Stimulated activated CD4-positive, alpha-beta T cell treated with anti-CD3 and anti-CD28 coated beads, TNF-alpha, amount 100 ng/mL, for 48 hours (primary cell): ENCODE measurements at regions not wholly inside any gene's neighbourhood (a gene's known extent, or its start where the extent isn't known, plus 50 kb on each side); places are given as distances from the start of the nearest gene placed in this dataset.

Experiments
- DNase-seq, 3 donors: peaks; one replicate each; pipeline ENCODE4 v3.0.0-alpha.2; 2020; ENCODE audit warnings: low read depth in 3 of 3

GRCh38 chr11:92477686-92478085, 253.1 kb downstream of the FAT3 start:
- no peak for DNase-seq

GRCh38 chr11:92480499-92480898, 255.9 kb downstream of the FAT3 start:
- DNase-seq = no peak

DNA sequence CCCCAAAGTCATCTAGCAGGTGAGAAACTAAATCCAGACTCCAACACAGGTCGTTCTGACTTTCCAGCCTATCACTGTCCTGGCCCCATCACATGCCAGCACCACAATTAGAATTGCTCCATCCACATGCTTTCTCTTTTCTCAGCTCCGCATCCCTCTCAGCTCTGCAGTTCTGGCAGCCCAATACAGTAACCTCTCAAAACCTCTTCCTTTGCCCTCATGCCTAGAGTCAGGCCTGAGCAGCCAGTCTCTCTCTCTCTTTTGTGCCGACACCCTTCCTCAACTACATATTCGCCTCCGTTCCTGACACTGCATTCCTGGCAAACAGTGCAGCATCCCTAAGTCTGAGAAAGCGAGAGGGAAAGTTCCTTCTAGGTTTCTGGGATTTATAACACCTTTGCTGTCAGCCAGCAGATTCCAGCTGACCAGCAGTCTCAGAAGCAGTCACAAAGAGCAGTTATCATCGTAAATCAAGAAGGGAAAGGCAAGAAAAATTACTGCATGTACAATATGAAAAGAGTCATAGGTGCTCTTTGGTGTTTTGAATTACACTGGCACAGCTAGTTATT, 258.0 kb downstream of the FAT3 start:
- no peak for DNase-seq

- no peak for DNase-seq
Measured at GRCh38 chr11:92484570-92484969, 260.0 kb downstream of the FAT3 start.

DNA sequence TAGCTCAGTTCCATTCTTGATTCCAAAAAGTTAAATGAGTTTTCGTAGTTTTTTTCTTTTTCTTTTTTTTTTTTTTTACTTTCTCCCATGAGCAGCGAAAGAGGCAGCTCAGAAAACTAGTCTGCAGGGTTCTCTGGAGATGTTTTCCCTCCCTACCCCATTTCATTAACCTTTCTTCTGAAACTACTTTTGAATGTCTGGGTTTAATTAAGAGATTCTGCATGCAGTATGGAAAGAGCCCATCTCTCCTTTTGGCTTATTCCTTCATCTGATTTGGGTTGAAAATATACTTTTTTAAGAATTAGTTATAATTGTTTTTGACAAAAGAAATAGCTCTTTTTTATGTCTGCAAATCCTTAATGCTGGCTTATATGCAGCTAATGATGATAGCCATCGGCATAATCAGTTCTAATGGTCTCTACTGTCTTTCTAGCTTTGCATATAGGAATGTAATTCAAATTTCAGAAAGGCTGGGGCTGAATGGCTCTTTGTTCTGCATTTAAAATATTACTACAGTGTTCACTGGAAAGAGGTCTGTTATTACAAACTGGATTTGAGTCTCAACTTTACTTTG, 265.3 kb downstream of the FAT3 start:
- no peak for DNase-seq

- no peak for DNase-seq
Measured at GRCh38 chr11:92492372-92492771, 267.8 kb downstream of the FAT3 start.

- no peak for DNase-seq
Measured at GRCh38 chr11:92495107-92495793, 270.6 kb downstream of the FAT3 start.

GRCh38 chr11:92500453-92500852, 275.8 kb downstream of the FAT3 start:
- no peak for DNase-seq

- no peak for DNase-seq
Measured at GRCh38 chr11:92501066-92501739, 276.6 kb downstream of the FAT3 start.

GRCh38 chr11:92504004-92504403, 279.4 kb downstream of the FAT3 start:
- no peak for DNase-seq

DNA sequence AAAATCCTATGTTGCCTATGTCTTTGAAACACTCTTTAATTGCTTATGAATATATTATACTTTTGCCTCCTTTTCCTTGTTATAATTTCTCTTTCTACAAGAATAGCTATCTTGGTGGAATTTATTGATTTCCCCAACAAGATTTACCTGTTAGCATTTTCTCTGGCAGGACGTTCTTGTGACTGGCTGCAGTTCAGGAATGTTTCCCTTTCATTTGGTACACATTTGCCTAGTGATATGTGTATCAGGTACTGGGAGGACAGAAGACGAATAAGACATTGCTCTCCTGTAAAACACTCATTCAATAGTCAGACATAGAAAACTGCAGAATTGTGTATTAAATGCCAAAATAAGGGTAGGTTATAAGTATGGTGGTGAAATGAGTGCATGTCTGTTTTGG, 279.9 kb downstream of the FAT3 start:
- DNase-seq = no peak

DNA sequence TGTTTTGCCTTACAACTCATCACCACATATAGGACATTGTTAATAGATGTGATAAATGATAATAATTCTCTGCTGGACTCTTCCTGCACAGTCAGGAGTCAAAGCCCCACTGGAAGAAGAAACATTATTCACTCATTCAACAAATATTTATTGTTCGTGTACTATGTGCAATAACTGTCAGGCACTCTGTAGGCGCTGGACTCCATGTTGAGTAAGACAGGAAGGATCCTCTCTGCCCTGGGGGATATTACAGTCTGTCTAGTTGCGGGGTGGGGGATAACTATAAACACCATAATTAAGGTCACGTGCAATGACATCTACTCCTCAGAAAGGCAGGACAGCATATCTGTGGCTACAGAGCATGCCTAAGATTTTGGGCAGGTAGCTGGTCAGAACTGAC, 281.1 kb downstream of the FAT3 start:
- no peak for DNase-seq

GRCh38 chr11:92506809-92507336, 282.3 kb downstream of the FAT3 start:
- DNase-seq = no peak

DNA sequence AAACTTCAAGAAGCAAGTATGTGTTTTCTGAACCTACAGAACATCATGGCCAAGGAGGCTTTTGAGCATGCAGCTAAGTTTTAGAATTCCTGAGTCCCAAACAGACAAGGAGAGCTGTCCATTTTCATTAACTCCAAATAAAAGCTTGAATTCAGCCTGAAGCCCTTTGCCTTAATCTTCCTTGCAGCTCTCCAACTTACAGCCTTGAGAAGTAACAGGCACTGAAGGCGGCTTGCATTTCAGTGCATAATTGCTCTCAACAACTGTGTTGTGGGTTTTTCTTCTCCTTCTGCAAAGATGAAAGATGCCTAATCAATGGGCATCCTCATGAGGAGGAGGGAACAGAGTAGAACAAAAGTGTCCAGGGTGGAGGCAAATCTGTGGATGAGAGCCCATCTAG, 286.0 kb downstream of the FAT3 start:
- DNase-seq = no peak

- DNase-seq = no peak
Measured at GRCh38 chr11:92511522-92512203, 287.0 kb downstream of the FAT3 start.

- no peak for DNase-seq
Measured at GRCh38 chr11:92512204-92512569, 287.6 kb downstream of the FAT3 start.

DNA sequence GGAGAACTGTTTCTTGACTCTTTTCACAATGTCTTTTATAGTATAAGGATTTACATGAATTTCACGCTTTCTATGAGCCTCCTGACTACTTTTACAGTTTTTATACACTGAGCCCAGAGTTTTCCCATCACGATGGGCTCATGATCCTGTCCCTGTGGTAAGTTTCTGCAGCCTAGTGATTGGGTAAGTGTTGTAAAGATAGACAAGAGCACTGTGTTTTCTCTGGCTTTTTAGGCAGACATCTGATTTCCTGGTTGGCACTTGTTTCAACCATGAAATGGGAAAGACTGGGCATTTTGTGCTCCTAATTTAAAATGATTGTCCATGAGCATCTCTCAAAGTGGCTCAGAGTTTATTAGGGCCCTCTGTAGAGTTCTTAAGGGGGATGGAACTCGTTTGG, 299.0 kb downstream of the FAT3 start:
- no peak for DNase-seq

- DNase-seq = no peak
Measured at GRCh38 chr11:92524542-92524941, 299.9 kb downstream of the FAT3 start.

DNA sequence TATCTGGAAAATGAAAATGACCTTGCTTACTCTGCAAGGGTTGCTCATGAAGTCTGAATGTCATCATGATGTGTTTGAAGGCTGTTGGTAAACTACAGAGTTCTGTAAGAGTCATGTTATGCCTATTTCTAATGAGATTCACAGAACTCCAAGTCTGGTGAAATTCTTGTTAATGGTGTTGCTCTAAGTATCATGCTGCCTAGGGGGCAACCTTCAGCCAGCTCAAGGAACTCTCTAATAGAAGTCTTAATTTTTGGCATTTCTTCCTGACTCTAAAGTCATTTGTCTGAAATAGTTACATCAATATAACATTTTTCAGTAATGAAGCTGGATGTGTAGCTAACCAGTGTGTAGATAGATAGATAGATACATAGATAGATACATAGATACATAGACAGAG, 302.8 kb downstream of the FAT3 start:
- no peak for DNase-seq

DNA sequence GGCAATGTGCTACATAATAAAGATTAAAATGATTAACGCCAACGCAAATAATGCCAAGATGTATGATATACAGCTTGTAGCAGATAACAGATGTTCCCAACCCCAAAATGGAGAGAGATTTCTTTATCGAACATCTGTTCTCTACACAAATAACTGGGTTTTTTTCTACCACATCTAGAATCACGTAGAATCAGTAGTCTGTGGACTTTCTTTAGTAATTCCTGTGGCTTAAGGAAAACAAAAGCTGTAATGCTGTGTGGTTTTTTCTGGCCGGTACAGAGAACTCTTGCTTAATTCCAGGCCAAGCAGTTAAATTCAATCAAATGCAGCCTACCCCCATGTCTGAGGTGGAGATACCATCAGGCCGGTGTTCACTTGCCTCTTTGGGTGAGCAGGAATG, 303.4 kb downstream of the FAT3 start:
- DNase-seq = no peak

DNA sequence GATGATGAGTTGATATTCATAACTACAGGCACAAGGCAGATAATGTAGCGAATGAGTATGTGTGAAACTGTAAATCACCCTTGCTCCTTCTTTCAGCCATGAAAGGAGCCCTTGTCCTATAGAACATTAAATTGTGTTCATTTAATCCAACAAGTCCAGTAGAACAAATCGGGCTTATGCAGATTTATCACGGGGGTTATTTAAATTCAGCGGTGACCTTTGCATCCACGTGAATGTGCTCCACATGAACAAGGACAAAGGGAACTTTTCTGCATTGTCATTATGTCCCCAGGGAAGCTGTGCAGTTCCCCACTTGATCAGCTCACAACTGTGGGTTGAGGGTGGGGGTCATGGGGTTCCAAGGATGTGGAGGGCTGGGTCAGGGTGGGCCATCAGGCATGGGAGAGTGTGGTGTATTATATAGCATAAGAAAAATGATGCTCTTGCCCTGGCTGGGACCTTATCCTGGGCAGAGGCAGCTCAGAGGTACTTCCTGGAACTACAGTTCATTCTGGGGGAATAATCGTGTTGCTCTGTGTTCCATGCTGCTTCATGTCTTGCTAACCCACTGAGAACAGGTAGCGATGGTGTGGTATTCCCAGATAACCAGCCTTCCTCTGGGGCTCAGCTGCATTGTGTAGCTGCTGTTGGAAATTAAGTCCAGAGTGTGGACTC, 306.6 kb downstream of the FAT3 start:
- no peak for DNase-seq
